IMR-90 (cell line): ENCODE measurements at regions not wholly inside any gene's neighbourhood (a gene's known extent, or its start where the extent isn't known, plus 50 kb on each side); places are given as distances from the start of the nearest gene placed in this dataset.

Experiments
- ATAC-seq: fragments of 200-7000 bp; cut with Tn5 transposase; 2 replicates; pipeline ENCODE4 v1.9.1; 2020; ENCODE audit warnings: low read depth, mild to moderate bottlenecking, moderate library complexity
- BruUV-seq: library from RNA; stranded (reverse); fragments of 400-500 nt; replicated peaks from 2 replicates; lab custom pipeline; 2021; lab: Mats Ljungman, UMichigan
- CTCF ChIA-PET: fragments of 300-600 bp; formaldehyde crosslinking; extraction: SDS; loops from one replicate; lab custom pipeline; 2021; ENCODE audit warnings: antibody characterized with exemption; lab: Yijun Ruan, JAX
- POLR2A ChIA-PET: fragments of 300-600 bp; sonication (Branson Sonifier 250); formaldehyde crosslinking; loops from one replicate; lab custom pipeline; 2022; ENCODE audit warnings: antibody characterized with exemption; ENCODE audit not compliant: unreplicated experiment; lab: Charles Lee
- DNase-seq: peaks from one replicate; pipeline ENCODE4 v3.0.0; 2013
- H2AFZ ChIP-seq: replicated peaks from 2 replicates; pipeline ENCODE3; 2013; ENCODE audit warnings: low read length, mild to moderate bottlenecking; ENCODE audit not compliant: poor library complexity
- H2AK5ac ChIP-seq: 2 replicates; pipeline ENCODE4 v1.6.1; 2013; ENCODE audit warnings: low read depth, low read length, inconsistent platforms
- H2AK9ac ChIP-seq: replicated peaks from 2 replicates; pipeline ENCODE3; 2013; ENCODE audit warnings: mild to moderate bottlenecking, low read depth, low read length, moderate library complexity; ENCODE audit not compliant: poor library complexity
- H2BK120ac ChIP-seq: 2 replicates; pipeline ENCODE4 v1.6.1; 2013; ENCODE audit warnings: low read depth, low read length, inconsistent platforms
- H2BK15ac ChIP-seq: 3 replicates; pipeline ENCODE4 v1.6.1; 2013; ENCODE audit warnings: low read depth, low read length, inconsistent platforms
- H2BK20ac ChIP-seq: 2 replicates; pipeline ENCODE4 v1.6.1; 2013; ENCODE audit warnings: low read depth, mild to moderate bottlenecking, inconsistent platforms, low read length, moderate library complexity
- H2BK5ac ChIP-seq: 2 replicates; pipeline ENCODE4 v1.6.1; 2013; ENCODE audit warnings: mild to moderate bottlenecking, low read depth, low read length, inconsistent platforms; ENCODE audit not compliant: poor library complexity, severe bottlenecking
- H3K14ac ChIP-seq: replicated peaks from 2 replicates; pipeline ENCODE4 v1.6.1; 2013; ENCODE audit warnings: low read depth, low read length, inconsistent platforms
- H3K18ac ChIP-seq: 2 replicates; pipeline ENCODE4 v1.6.1; 2013; ENCODE audit warnings: low read depth, low read length, control low read depth
- H3K23ac ChIP-seq: 2 replicates; pipeline ENCODE4 v1.6.1; 2013; ENCODE audit warnings: low read depth, low read length, inconsistent platforms
- H3K27ac ChIP-seq: 2 replicates; pipeline ENCODE4 v1.5.1; 2013; ENCODE audit warnings: mild to moderate bottlenecking, control low read depth, low read length; ENCODE audit not compliant: insufficient read depth
- H3K27me3 ChIP-seq: 2 replicates; pipeline ENCODE4 v1.6.1; 2013; ENCODE audit warnings: low read length; ENCODE audit not compliant: control insufficient read depth, insufficient read depth
- H3K36me3 ChIP-seq: 2 replicates; pipeline ENCODE4 v1.6.1; 2013; ENCODE audit warnings: low read length, mixed read lengths; ENCODE audit not compliant: control insufficient read depth, insufficient read depth
- H3K4ac ChIP-seq: 2 replicates; pipeline ENCODE4 v1.6.1; 2013; ENCODE audit warnings: low read depth, low read length, inconsistent platforms
- H3K4me1 ChIP-seq: 2 replicates; pipeline ENCODE4 v1.6.1; 2013; ENCODE audit warnings: low read length, mixed read lengths; ENCODE audit not compliant: control insufficient read depth, insufficient read depth
- H3K4me2 ChIP-seq: 2 replicates; pipeline ENCODE4 v1.6.1; 2013; ENCODE audit warnings: low read depth, mild to moderate bottlenecking, control low read depth, low read length, moderate library complexity
- H3K4me3 ChIP-seq: 2 replicates; pipeline ENCODE4 v1.5.1; 2013; ENCODE audit warnings: low read depth, mild to moderate bottlenecking, control low read depth, low read length, moderate library complexity; ENCODE audit not compliant: insufficient read depth
- H3K56ac ChIP-seq: 2 replicates; pipeline ENCODE4 v1.6.1; 2013; ENCODE audit warnings: low read length, inconsistent platforms; ENCODE audit not compliant: insufficient read depth; ENCODE audit errors: extremely low read depth
- H3K79me1 ChIP-seq, 2 experiments: 2 replicates each; pipeline ENCODE4 v1.6.1; 2013; ENCODE audit warnings: low read length in 2 of 2, inconsistent platforms in 1 of 2, low read depth in 1 of 2
- H3K9ac ChIP-seq: 2 replicates; pipeline ENCODE4 v1.6.1; 2013; ENCODE audit warnings: low read depth, low read length, control low read depth
- H3K9me1 ChIP-seq: 2 replicates; pipeline ENCODE4 v1.6.1; 2013; ENCODE audit warnings: low read length, inconsistent platforms; ENCODE audit not compliant: insufficient read depth
- H3K9me3 ChIP-seq: 2 replicates; pipeline ENCODE4 v1.6.1; 2013; ENCODE audit warnings: low read length; ENCODE audit not compliant: control insufficient read depth, insufficient read depth
- H4K20me1 ChIP-seq: 2 replicates; pipeline ENCODE4 v1.6.1; 2013; ENCODE audit warnings: low read length, inconsistent platforms; ENCODE audit not compliant: insufficient read depth
- H4K5ac ChIP-seq: 2 replicates; pipeline ENCODE4 v1.6.1; 2013; ENCODE audit warnings: mild to moderate bottlenecking, low read depth, low read length, control low read depth
- H4K8ac ChIP-seq, 2 experiments: 2 replicates each; pipeline ENCODE4 v1.6.1; 2013; ENCODE audit warnings: low read depth in 2 of 2, low read length in 2 of 2, control low read depth in 1 of 2, inconsistent platforms in 1 of 2
- H4K91ac ChIP-seq: 2 replicates; pipeline ENCODE4 v1.6.1; 2013; ENCODE audit warnings: low read depth, low read length, inconsistent platforms; ENCODE audit not compliant: insufficient read depth
- BHLHE40 ChIP-seq: fragments of 150-350 bp; IDR thresholded peaks from 2 replicates; pipeline ENCODE4 v1.6.1; 2016; ENCODE audit warnings: mild to moderate bottlenecking, low read depth, low read length
- CEBPB ChIP-seq: IDR thresholded peaks from 2 replicates; pipeline ENCODE4 v1.6.1; 2012; ENCODE audit warnings: low read depth, low read length, improper control_type of control experiment
- CHD1 ChIP-seq: IDR thresholded peaks from 2 replicates; pipeline ENCODE4 v1.6.1; 2012; ENCODE audit warnings: low read depth, low read length, improper control_type of control experiment
- FOS ChIP-seq: fragments of 150-350 bp; IDR thresholded peaks from 2 replicates; pipeline ENCODE4 v1.6.1; 2016; ENCODE audit warnings: low read depth, low read length
- MAFK ChIP-seq: IDR thresholded peaks from 2 replicates; pipeline ENCODE4 v1.6.1; 2012; ENCODE audit warnings: low read depth, low read length, improper control_type of control experiment
- MAZ ChIP-seq: IDR thresholded peaks from 2 replicates; pipeline ENCODE4 v1.6.1; 2012; ENCODE audit warnings: low read depth, mild to moderate bottlenecking, low read length, improper control_type of control experiment, moderate library complexity, borderline replicate concordance
- MXI1 ChIP-seq: IDR thresholded peaks from 2 replicates; pipeline ENCODE4 v1.6.1; 2012; ENCODE audit warnings: low read depth, mild to moderate bottlenecking, low read length, moderate library complexity, borderline replicate concordance
- NFE2L2 ChIP-seq: fragments of 150-350 bp; IDR thresholded peaks from 2 replicates; pipeline ENCODE4 v1.6.1; 2016; ENCODE audit warnings: low read depth, mild to moderate bottlenecking, low read length
- POLR2A ChIP-seq: IDR thresholded peaks from 2 replicates; pipeline ENCODE4 v1.6.1; 2012; ENCODE audit warnings: mild to moderate bottlenecking, low read depth, low read length
- RAD21 ChIP-seq: IDR thresholded peaks from 2 replicates; pipeline ENCODE4 v1.6.1; 2012; ENCODE audit warnings: low read length, improper control_type of control experiment
- RCOR1 ChIP-seq: IDR thresholded peaks from 2 replicates; pipeline ENCODE4 v1.6.1; 2012; ENCODE audit warnings: mild to moderate bottlenecking, low read length, improper control_type of control experiment; ENCODE audit not compliant: insufficient replicate concordance
- RFX5 ChIP-seq: IDR thresholded peaks from 2 replicates; pipeline ENCODE4 v1.8.0; 2012; ENCODE audit warnings: low read depth, mild to moderate bottlenecking, low read length, moderate library complexity
- SMC3 ChIP-seq: fragments of 150-350 bp; IDR thresholded peaks from 2 replicates; pipeline ENCODE4 v1.6.1; 2016; ENCODE audit warnings: low read depth, mild to moderate bottlenecking, antibody characterized with exemption, low read length, moderate library complexity
- WGBS, 2 experiments: methylation state at CpG; one replicate each; pipeline versions ENCODE4 v1.1.5 to v1.1.7; 2013; ENCODE audit warnings: missing lambda C conversion rate in 2 of 2; ENCODE audit not compliant: insufficient read length in 1 of 2; ENCODE audit errors: extremely low coverage in 2 of 2; 5-methylcytosine and 5-hydroxymethylcytosine counted together
- dilution Hi-C: fragments of 300-500 bp; cut with HindIII; formaldehyde crosslinking; loops from one replicate; pipeline ENCODE4 v1.14.3; 2018; ENCODE audit warnings: low sequenced_read_pairs; ENCODE audit not compliant: unreplicated experiment
- in situ Hi-C: fragments of 300-500 bp; cut with MboI; formaldehyde crosslinking; loops from 3 replicates; pipeline ENCODE4 v1.14.3; 2019; ENCODE audit warnings: low sequenced_read_pairs, inconsistent platforms, mixed read lengths
- intact Hi-C: fragments of 100-400 bp; cut with micrococcal nuclease; formaldehyde crosslinking; loops from 2 replicates; pipeline ENCODE4 v1.10.0; 2022
- TF ChIP-seq, protein P1 (sequence below): conservative IDR thresholded peaks from 2 replicates; pipeline ENCODE4 v1.5.1; 2012; ENCODE audit warnings: mild to moderate bottlenecking, low read depth, low read length, improper control_type of control experiment
- TF ChIP-seq, protein P2 (sequence below): fragments of 150-350 bp; IDR thresholded peaks from 2 replicates; pipeline ENCODE4 v1.6.1; 2017; ENCODE audit warnings: mild to moderate bottlenecking, antibody characterized with exemption, low read length, low read depth
- TF ChIP-seq, protein P3 (sequence below): fragments of 150-350 bp; IDR thresholded peaks from 2 replicates; pipeline ENCODE4 v1.6.1; 2016; ENCODE audit warnings: low read depth, mild to moderate bottlenecking, low read length, moderate library complexity, borderline replicate concordance

DNA sequence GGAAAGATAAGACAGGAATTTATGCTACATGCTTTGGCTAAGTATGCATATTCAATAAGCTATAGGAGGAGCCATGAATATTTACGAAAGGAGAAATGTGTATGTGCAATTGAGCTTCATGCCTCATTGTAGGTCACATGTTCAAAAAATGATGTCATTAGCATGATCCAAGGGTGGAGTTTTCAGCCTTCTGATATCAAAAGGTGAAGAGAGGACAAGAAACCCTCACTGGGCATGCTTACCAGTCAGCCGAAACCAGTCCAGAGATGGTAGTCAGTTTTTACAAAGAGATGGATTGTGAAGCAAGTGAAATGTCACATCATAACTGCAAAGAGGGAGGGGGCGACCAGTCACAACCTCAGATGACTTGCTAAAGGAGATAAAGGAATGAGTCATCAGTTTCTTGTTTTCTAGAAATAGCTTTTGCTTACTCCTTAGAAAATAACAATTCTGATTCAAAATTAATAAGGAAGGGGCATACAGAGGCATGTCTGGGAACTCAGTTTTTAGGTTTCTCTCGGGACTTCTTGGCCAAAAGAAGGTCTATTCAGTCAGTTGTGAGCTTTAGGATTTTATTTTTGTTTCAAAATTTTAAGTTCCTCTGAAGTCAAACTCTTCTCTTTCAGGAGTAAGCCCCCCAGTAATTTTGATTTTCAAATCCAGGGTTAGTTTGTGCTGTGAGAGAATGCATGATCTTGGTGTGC lies 1067.8 kb upstream of the EDIL3 start:
- CTCF ChIA-PET: no interaction called here
- H3K27ac ChIP-seq: no peak overlapping the region
- no peaks in the 10 kb centered on the region for H3K27me3 ChIP-seq
- in situ Hi-C loops: no loop called here
- no peak overlapping the region for H3K14ac ChIP-seq
- no peaks in the 10 kb centered on the region for H3K36me3 ChIP-seq
- no peak for ATAC-seq
- H3K4ac ChIP-seq: no peak overlapping the region
- POLR2A ChIA-PET: no interaction called here
- no peaks in the 10 kb centered on the region for H3K79me1 ChIP-seq
- H4K8ac ChIP-seq: no peak overlapping the region
- TF ChIP-seq CHD1 (no peak), RAD21 (no peak), MAZ (no peak), CEBPB (no peak), MAFK (no peak), MXI1 (no peak), NFE2L2 (no peak), RFX5 (no peak), BHLHE40 (no peak), RCOR1 (no peak), POLR2A (no peak), SMC3 (no peak), FOS (no peak)
- TF ChIP-seq, protein P1, sequence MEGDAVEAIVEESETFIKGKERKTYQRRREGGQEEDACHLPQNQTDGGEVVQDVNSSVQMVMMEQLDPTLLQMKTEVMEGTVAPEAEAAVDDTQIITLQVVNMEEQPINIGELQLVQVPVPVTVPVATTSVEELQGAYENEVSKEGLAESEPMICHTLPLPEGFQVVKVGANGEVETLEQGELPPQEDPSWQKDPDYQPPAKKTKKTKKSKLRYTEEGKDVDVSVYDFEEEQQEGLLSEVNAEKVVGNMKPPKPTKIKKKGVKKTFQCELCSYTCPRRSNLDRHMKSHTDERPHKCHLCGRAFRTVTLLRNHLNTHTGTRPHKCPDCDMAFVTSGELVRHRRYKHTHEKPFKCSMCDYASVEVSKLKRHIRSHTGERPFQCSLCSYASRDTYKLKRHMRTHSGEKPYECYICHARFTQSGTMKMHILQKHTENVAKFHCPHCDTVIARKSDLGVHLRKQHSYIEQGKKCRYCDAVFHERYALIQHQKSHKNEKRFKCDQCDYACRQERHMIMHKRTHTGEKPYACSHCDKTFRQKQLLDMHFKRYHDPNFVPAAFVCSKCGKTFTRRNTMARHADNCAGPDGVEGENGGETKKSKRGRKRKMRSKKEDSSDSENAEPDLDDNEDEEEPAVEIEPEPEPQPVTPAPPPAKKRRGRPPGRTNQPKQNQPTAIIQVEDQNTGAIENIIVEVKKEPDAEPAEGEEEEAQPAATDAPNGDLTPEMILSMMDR: no peak
- TF ChIP-seq, protein P2, sequence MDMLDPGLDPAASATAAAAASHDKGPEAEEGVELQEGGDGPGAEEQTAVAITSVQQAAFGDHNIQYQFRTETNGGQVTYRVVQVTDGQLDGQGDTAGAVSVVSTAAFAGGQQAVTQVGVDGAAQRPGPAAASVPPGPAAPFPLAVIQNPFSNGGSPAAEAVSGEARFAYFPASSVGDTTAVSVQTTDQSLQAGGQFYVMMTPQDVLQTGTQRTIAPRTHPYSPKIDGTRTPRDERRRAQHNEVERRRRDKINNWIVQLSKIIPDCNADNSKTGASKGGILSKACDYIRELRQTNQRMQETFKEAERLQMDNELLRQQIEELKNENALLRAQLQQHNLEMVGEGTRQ: no peak
- TF ChIP-seq, protein P3, sequence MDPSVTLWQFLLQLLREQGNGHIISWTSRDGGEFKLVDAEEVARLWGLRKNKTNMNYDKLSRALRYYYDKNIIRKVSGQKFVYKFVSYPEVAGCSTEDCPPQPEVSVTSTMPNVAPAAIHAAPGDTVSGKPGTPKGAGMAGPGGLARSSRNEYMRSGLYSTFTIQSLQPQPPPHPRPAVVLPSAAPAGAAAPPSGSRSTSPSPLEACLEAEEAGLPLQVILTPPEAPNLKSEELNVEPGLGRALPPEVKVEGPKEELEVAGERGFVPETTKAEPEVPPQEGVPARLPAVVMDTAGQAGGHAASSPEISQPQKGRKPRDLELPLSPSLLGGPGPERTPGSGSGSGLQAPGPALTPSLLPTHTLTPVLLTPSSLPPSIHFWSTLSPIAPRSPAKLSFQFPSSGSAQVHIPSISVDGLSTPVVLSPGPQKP: no peak
- no peak overlapping the region for H2AFZ ChIP-seq
- DNase-seq: no peak
- H3K4me2 ChIP-seq: no peak overlapping the region
- intact Hi-C loops: no loop called here
- no peak overlapping the region for H4K5ac ChIP-seq
- no peak overlapping the region for H2BK15ac ChIP-seq
- 0 out of 2 replicates have a peak, but pooled peaks cover 2% of the 10 kb centered on the region for H3K9me3 ChIP-seq
- no peak overlapping the region for H2AK5ac ChIP-seq
- dilution Hi-C loops: no loop called here
- H2BK120ac ChIP-seq: no peak overlapping the region
- no CpG with 5 or more reads among the region's 4 CpGs for WGBS, 2 experiments
- no peak overlapping the region for H3K56ac ChIP-seq
- no peak overlapping the region for H3K23ac ChIP-seq
- H2BK5ac ChIP-seq: no peak overlapping the region
- no peak overlapping the region for H2AK9ac ChIP-seq
- H3K4me1 ChIP-seq: no peaks in the 10 kb centered on the region
- no peaks in the 10 kb centered on the region for H3K9me1 ChIP-seq
- no peak overlapping the region for H3K18ac ChIP-seq
- BruUV-seq: no TSS peak
- no peaks in the 10 kb centered on the region for H4K20me1 ChIP-seq
- no peak overlapping the region for H3K4me3 ChIP-seq
- no peak overlapping the region for H4K91ac ChIP-seq
- H2BK20ac ChIP-seq: no peak overlapping the region
- H3K9ac ChIP-seq: no peak overlapping the region
